HepG2 (cell line): ENCODE measurements at regions not wholly inside any gene's neighbourhood (a gene's known extent, or its start where the extent isn't known, plus 50 kb on each side); places are given as distances from the start of the nearest gene placed in this dataset.

Experiments used
- ATAC-seq: fragments of 200-7000 bp; cut with Tn5 transposase; 3 replicates; pipeline ENCODE4 v1.9.1; 2020; ENCODE audit warnings: mild to moderate bottlenecking, moderate library complexity
- BruUV-seq: library from RNA; stranded (reverse); fragments of 400-500 nt; replicated peaks from 2 replicates; lab custom pipeline; 2021; lab: Mats Ljungman, UMichigan
- CTCF ChIA-PET: fragments of 300-600 bp; formaldehyde crosslinking; extraction: SDS; loops from one replicate; lab custom pipeline; 2021; ENCODE audit warnings: low total read pairs, inconsistent platforms, low intra/inter-chr PET ratio; lab: Yijun Ruan, JAX
- POLR2A ChIA-PET: fragments of 350-600 bp; sonication (Branson Sonifier 250); formaldehyde crosslinking; loops from one replicate; lab custom pipeline; 2020; ENCODE audit warnings: antibody characterized with exemption, inconsistent platforms; lab: Yijun Ruan, JAX
- DNase-seq: peaks from one replicate; pipeline ENCODE4 v3.0.0-alpha.2; 2015; ENCODE audit warnings: low spot score
- FAIRE-seq: peaks from 3 replicates; lab custom pipeline; 2011; peaks lifted over from hg19 to GRCh38; lab: Jason Lieb, UNC
- H2AFZ ChIP-seq: one replicate; pipeline ENCODE4 v1.6.1; 2011; ENCODE audit warnings: low read length, inconsistent platforms
- H3K27ac ChIP-seq: fragments of 300-600 bp; 3 replicates; pipeline ENCODE4 v1.8.0; 2011; ENCODE audit warnings: mixed run types, mild to moderate bottlenecking, mixed read lengths, low read length, inconsistent platforms; ENCODE audit not compliant: insufficient read depth; ENCODE audit errors: extremely low read length
- H3K27me3 ChIP-seq, 2 experiments: fragments of 200-600 bp in 1 of 2; 2 replicates in 1 of 2; 3 replicates in 1 of 2; pipeline versions ENCODE4 v1.6.0 to v1.8.0; 2011; ENCODE audit warnings: low read length in 2 of 2, mild to moderate bottlenecking in 2 of 2, moderate library complexity in 2 of 2, inconsistent platforms in 1 of 2; ENCODE audit not compliant: insufficient read depth in 2 of 2, control insufficient read depth in 1 of 2
- H3K36me3 ChIP-seq, 2 experiments: fragments of 200-600 bp in 1 of 2; replicated peaks in 1 of 2; 2 replicates in 1 of 2; 3 replicates in 1 of 2; pipeline versions ENCODE4 v1.5.1 to v1.8.0; 2011; ENCODE audit warnings: low read length in 2 of 2, inconsistent platforms in 1 of 2; ENCODE audit not compliant: insufficient read depth in 2 of 2, control insufficient read depth in 1 of 2
- H3K4me1 ChIP-seq: 2 replicates; pipeline ENCODE4 v1.5.1; 2012; ENCODE audit warnings: low read length, inconsistent platforms; ENCODE audit not compliant: insufficient read depth
- H3K4me2 ChIP-seq: 2 replicates; pipeline ENCODE4 v1.6.0; 2011; ENCODE audit warnings: low read depth, low read length, inconsistent platforms
- H3K4me3 ChIP-seq, 3 experiments: fragments of 200-600 bp in 1 of 3; sonication (generic), shearing (Covaris generic) in 1 of 3; replicated peaks in 1 of 3; 2 replicates each; pipeline ENCODE4 v1.5.1; 2011 to 2016; ENCODE audit warnings: low read length in 3 of 3, inconsistent platforms in 2 of 3, low read depth in 2 of 3, mild to moderate bottlenecking in 2 of 3, control low read depth in 1 of 3, mixed read lengths in 1 of 3; ENCODE audit not compliant: insufficient read depth in 1 of 3
- H3K79me2 ChIP-seq: one replicate; pipeline ENCODE4 v1.6.1; 2011; ENCODE audit warnings: low read length, inconsistent platforms; ENCODE audit not compliant: insufficient read depth
- H3K9ac ChIP-seq: 2 replicates; pipeline ENCODE4 v1.6.0; 2011; ENCODE audit warnings: mild to moderate bottlenecking, low read depth, low read length, inconsistent platforms; ENCODE audit not compliant: insufficient read depth
- H3K9me3 ChIP-seq: 2 replicates; pipeline ENCODE4 v1.5.1; 2012; ENCODE audit warnings: mild to moderate bottlenecking, low read length
- H4K20me1 ChIP-seq: 2 replicates; pipeline ENCODE4 v1.6.0; 2011; ENCODE audit warnings: inconsistent platforms, mild to moderate bottlenecking, low read length, moderate library complexity; ENCODE audit not compliant: insufficient read depth
- ARNT2 ChIP-seq: sonication (generic); formaldehyde crosslinking; IDR thresholded peaks from 2 replicates; pipeline ENCODE4 v1.8.0; 2022; ENCODE audit warnings: mild to moderate bottlenecking, low read depth, missing genetic modification reagents, moderate library complexity
- ATRX ChIP-seq: sonication (generic); formaldehyde crosslinking; IDR thresholded peaks from 2 replicates; pipeline ENCODE4 v1.4.0; 2020; ENCODE audit warnings: missing genetic modification reagents, borderline replicate concordance
- DR1 ChIP-seq: sonication (generic); formaldehyde crosslinking; IDR thresholded peaks from 2 replicates; pipeline ENCODE4 v1.8.0; 2021; ENCODE audit warnings: mild to moderate bottlenecking, missing genetic modification reagents, inconsistent platforms
- GRHL1 ChIP-seq: sonication (generic); formaldehyde crosslinking; conservative IDR thresholded peaks from 2 replicates; pipeline ENCODE4 v1.8.0; 2022; ENCODE audit warnings: missing genetic modification reagents
- SRF ChIP-seq: IDR thresholded peaks from 2 replicates; pipeline ENCODE4 v1.6.1; 2011; ENCODE audit warnings: mild to moderate bottlenecking, low read depth, low read length, moderate library complexity
- TRAFD1 ChIP-seq: sonication (generic); formaldehyde crosslinking; IDR thresholded peaks from 2 replicates; pipeline ENCODE4 v1.5.1; 2020; ENCODE audit warnings: missing genetic modification reagents, mild to moderate bottlenecking, borderline replicate concordance
- ZBTB1 ChIP-seq: sonication (generic); formaldehyde crosslinking; IDR thresholded peaks from 2 replicates; pipeline ENCODE4 v1.4.0; 2020; ENCODE audit warnings: missing genetic modification reagents, borderline replicate concordance
- ZNF362 ChIP-seq: sonication (generic); formaldehyde crosslinking; IDR thresholded peaks from 2 replicates; pipeline ENCODE4 v1.4.0; 2020; ENCODE audit warnings: missing genetic modification reagents, mild to moderate bottlenecking, borderline replicate concordance
- ZNF512 ChIP-seq: sonication (generic); formaldehyde crosslinking; IDR thresholded peaks from 2 replicates; pipeline ENCODE4 v1.4.0; 2020; ENCODE audit warnings: mild to moderate bottlenecking, missing genetic modification reagents
- ZNF577 ChIP-seq: sonication (generic); formaldehyde crosslinking; IDR thresholded peaks from 2 replicates; pipeline ENCODE4 v1.4.0; 2020; ENCODE audit warnings: mild to moderate bottlenecking, low read depth, missing genetic modification reagents, borderline replicate concordance
- ZNF609 ChIP-seq: sonication (generic); formaldehyde crosslinking; IDR thresholded peaks from 2 replicates; pipeline ENCODE4 v1.4.0; 2020; ENCODE audit warnings: mild to moderate bottlenecking, missing genetic modification reagents, borderline replicate concordance
- in situ Hi-C: cut with HindIII; loops from 2 replicates; pipeline ENCODE4 v1.10.0; 2017; ENCODE audit warnings: low pct_unique_long_range_greater_than_20kb; ENCODE audit not compliant: extremely low pct_ligation_motif_present
- intact Hi-C: fragments of 100-400 bp; cut with micrococcal nuclease; formaldehyde crosslinking; loops from one replicate; pipeline ENCODE4 v1.10.0; 2022; ENCODE audit not compliant: unreplicated experiment

GRCh38 chr2:59590798-59591197, 962.7 kb downstream of the BCL11A start:
- Histone ChIP-seq H3K4me2 (no peak overlapping the region), H3K27me3 (no peaks in the 10 kb centered on the region), H3K36me3 (no peaks in the 10 kb centered on the region), H3K4me3 (no peak overlapping the region), H3K79me2 (no peaks in the 10 kb centered on the region), H3K27ac (no peak overlapping the region), H3K4me1 (no peaks in the 10 kb centered on the region), H4K20me1 (no peaks in the 10 kb centered on the region), H2AFZ (no peak overlapping the region), H3K9me3 (no peaks in the 10 kb centered on the region), H3K9ac (no peak overlapping the region)
- in situ Hi-C loops (no loop called here), intact Hi-C loops (no loop called here)
- FAIRE-seq: no peak
- ChIA-PET POLR2A (no interaction called here), CTCF (no interaction called here)
- TF ChIP-seq DR1 (no peak), ZNF577 (CRISPR knock-in tag) (no peak), SRF (no peak), TRAFD1 (CRISPR knock-in tag) (no peak), ATRX (CRISPR knock-in tag) (no peak), ARNT2 (no peak), ZBTB1 (CRISPR knock-in tag) (no peak), GRHL1 (CRISPR knock-in tag) (no peak), ZNF609 (CRISPR knock-in tag) (no peak), ZNF512 (CRISPR knock-in tag) (no peak), ZNF362 (no peak)
- no peak for DNase-seq
- ATAC-seq: no peak
- no TSS peak for BruUV-seq
